NCI-H1105 (cell line): ENCODE measurements at regions not wholly inside any gene's neighbourhood (a gene's known extent, or its start where the extent isn't known, plus 50 kb on each side); places are given as distances from the start of the nearest gene placed in this dataset.

Experiments
- DNase-seq: peaks from one replicate; lab custom pipeline; 2025; lab: John Stamatoyannopoulos, UW

DNA sequence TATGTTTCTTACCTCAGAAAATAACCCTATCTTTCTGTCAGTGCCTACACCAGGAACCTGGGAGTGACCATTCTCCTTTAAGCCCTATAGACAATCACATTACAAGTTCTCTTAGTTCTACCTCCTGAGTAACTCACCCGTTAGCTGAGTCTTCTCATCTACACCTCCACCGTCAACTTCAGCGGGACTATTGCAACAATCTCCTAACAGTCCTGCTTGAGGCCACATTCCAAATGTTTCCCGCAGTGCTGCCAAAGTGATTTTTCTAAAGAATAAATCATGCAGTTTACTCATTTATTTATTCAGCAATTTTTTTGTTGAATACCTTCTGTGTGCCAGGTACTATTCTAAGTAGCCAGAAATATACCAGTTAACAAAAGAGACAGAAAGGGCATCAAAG, 285.0 kb upstream of the GRIP1 start:
- no peak for DNase-seq

GRCh38 chr12:66964629-66965028, 285.8 kb upstream of the GRIP1 start:
- no peak for DNase-seq

GRCh38 chr12:66965621-66966020, 286.7 kb upstream of the GRIP1 start:
- DNase-seq = no peak

- no peak for DNase-seq
These were observed 292.9 kb upstream of the GRIP1 start for GRCh38 chr12:66971816-66972215.

- no peak for DNase-seq
These were observed 292.6 kb upstream of the CAND1 start for GRCh38 chr12:66976526-66976925.

DNA sequence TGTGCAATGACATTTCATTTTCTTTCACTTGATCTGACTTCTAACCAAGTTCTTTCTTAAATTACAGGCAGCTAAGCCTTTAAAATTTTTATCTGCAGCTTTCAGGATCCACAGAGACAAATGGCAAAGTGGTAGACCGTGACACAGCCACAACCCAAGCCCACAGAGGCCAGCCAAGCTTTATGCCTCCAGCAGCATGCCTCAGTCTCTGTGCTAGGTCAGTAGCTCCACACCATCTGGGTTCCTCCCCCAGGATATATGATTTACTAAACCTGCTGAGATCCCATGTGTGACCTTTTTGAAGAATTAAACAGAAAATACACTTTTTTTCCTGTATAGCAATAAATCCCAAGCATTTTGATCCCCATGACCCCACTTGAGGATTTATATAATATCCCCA, 290.4 kb upstream of the CAND1 start:
- no peak for DNase-seq

DNA sequence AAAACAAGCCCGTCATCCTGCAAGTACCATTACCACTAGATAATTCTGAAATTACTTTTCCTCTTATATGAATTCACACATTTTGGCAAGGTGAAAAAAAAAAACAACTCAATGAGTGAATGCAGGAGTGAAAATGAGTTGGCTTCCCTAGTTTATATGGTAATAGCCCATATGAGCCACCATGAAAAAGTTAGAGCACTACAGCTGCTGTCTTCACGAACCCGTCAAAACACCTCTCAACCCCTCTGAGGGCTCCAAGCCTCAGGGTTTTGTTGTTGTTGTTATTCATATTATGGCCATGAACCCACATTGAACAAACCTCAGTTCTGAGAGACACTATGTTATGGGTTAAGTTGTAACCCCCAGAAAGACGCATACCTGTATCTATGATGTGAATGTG, 289.9 kb upstream of the CAND1 start:
- DNase-seq = no peak

GRCh38 chr12:66984077-66984476, 285.1 kb upstream of the CAND1 start:
- no peak for DNase-seq

DNA sequence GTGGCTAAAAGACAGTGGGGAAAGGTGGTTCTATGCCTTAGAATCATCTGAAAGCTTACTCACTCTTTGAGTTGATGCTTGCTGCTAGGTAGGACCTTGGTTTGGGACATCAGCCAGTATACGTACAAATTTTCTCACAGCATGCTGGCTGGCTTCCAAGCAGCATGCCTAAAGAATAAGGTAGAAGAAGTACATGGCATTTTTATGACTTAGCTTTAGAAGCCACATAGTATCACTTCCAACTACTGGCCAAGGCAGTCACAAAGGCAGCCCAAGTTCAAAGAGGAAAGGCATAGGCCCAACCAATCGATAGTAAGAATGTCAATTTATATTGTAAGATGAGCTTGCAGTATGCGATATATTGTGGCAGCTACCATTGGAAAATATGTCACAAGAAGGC, 284.2 kb upstream of the CAND1 start:
- DNase-seq = peak; percentile 20

- no peak for DNase-seq
These were observed 270.0 kb upstream of the CAND1 start for GRCh38 chr12:66999141-66999540.

DNA sequence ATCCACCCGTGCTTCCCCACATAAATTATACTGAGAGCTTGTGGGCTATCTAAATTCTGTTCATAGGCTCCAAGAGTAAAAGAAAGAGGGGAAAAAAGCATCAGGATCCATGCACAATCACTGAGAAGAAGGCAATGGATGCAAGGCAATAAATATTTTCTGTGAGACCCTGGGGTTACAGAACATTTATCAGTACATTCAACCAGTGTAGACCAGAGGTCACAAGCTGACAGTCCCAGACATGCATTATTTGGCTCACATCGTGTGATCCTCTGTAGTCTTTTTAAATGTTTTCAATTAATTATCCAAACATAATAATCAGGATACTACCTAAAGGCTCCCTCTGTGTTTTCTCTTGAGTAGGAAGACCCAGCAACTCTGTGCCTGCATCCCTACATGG, 267.9 kb upstream of the CAND1 start:
- DNase-seq = no peak

- DNase-seq = peak; percentile 25
These were observed 266.4 kb upstream of the CAND1 start for GRCh38 chr12:67002720-67003119.

DNA sequence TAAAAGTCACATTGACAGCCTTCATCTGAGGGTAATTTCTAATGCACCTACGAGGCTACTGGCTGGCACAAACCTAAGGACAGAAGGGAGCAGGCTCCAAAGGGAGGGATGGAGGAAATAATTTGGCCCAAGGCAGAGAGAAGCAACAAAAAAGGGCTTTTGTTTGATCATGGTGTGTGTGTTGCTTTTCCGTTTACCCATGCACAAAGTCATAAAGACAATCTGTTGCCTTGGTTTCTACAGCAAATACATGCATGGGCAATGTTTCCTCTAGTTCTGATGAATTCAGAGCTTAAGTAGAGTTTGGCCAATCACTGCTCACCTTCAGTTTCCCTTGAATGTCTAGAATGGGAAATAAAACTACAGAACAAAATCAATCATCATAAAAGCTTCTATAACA, 262.5 kb upstream of the CAND1 start:
- DNase-seq = no peak

DNA sequence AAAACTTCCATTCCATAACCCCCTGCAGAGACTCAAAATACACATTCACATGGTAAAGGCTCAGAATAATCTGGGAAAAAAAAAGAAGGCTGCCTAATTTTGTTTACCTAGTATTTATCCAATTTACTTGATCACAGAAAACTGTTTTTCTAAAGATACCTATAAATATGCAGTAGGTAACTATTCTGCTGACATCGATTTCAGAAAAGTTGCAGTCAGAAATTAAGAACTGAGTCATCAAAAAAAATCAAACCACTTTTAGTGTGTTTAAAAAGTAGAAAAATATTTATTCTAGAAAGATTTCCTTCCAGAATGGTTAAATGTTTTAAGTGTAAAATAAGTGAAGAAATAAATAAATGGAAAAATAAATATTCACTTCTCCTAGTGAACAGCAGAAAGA, 254.5 kb upstream of the CAND1 start:
- DNase-seq = no peak

DNA sequence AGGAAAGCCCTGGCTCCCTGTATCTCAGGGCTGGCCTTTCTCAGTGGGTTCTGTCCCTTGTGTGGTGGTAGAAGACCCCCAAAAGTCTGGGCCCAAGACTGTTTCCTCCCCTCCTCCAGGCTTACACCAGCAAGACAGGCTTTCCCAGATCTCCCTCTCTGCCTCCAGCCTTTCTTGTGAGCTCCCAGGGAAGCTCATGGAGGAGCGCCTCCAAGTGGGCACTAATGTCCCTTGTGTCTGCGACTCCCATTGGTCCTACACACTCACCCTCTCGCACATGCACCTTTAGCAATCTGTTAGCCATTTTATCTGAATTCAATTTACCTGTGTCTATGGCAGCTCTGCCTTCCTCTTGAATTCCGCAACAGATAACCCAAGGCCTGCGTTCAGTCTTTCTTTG, 251.1 kb upstream of the CAND1 start:
- no peak for DNase-seq

DNA sequence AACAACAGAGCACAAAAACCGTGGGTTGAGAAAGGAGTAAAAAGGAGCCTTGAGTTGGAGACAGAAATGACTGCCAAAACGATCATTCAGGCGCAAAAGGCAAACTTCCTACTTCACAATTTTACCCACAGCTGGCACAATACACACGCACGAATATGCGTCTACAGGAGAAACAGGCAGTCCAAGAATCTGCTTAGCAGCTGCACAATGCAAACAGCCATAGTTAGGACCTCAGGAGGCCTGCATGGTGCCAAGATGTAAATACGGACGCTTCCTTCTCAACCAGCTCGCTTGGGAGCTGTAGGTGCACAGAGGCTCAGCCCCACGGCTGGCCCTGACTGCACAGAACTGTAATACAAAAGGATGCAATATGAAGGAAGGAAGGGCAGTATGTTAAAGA, 250.1 kb upstream of the CAND1 start:
- no peak for DNase-seq

GRCh38 chr12:67025543-67026114, 243.5 kb upstream of the CAND1 start:
- no peak for DNase-seq

DNA sequence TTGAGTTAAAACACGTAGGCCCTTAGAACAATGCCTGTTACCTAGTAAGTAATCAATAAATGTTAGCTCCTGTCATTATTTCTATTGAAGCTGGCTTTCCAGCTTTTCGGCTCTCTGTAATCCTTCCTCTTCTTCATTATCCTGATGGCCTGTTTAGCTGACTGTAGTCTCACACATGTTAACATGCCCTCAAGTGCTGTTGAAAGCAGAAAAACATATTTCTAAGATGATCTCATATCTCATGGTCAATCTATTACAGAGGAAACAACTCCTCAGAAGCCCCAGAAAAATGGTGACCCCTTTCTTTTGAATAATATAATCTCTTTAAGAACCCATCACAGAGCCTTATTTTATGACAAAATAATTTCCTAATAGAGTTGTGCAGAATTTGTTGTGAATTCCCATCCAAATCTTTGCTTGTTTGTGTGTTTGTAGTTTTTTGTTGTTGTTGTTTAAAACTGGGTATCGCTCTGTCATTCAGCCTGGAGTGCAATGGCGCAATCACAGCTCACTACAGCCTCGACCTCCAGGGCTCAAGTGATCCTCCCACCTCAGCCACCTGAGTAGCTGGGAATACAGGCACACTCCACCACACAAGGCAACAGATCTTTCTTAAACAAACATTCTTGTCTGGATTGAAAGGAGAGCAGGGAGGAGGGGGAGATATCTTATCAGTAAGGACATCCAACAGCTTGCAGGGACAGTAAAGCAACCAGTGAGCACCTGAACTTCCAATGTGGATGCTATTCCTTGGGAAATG, 242.5 kb upstream of the CAND1 start:
- no peak for DNase-seq

GRCh38 chr12:67028529-67028928, 240.6 kb upstream of the CAND1 start:
- no peak for DNase-seq

- no peak for DNase-seq
These were observed 234.9 kb upstream of the CAND1 start for GRCh38 chr12:67034110-67034879.

- DNase-seq = no peak
These were observed 234.0 kb upstream of the CAND1 start for GRCh38 chr12:67035121-67035520.

GRCh38 chr12:67038486-67038885, 230.7 kb upstream of the CAND1 start:
- DNase-seq = no peak
